Central memory CD4-positive, alpha-beta T cell (primary cell): ENCODE measurements at regions not wholly inside any gene's neighbourhood (a gene's known extent, or its start where the extent isn't known, plus 50 kb on each side); places are given as distances from the start of the nearest gene placed in this dataset.

Experiments
- DNase-seq: peaks from one replicate; pipeline ENCODE4 v3.0.0; 2022

DNA sequence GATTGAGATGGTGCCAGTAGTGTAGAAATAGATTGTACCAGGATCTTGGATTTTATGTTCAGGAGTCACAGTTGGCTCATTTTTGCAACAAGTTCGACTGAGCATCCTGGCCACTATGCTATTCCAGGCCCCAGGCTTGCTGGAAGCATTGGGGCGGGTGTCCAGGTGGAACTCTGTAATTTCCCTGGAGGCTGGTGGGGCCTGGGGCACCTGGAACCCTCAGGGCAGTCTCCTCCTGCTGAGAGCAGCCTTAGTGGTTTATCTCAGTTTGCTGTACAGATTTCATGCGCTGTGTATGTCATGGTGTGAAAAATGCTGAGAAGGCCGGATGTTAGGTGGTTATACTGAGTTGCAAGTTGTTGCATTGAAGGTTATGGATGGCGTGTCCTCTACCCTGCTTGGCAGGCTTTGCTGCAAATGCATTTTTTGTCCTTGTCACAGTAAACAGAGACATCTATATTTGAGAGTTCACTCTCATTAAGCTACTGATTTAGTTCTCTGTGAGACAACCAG is 135.1 kb upstream of the MYLIP start:
- DNase-seq, result no peak

DNA sequence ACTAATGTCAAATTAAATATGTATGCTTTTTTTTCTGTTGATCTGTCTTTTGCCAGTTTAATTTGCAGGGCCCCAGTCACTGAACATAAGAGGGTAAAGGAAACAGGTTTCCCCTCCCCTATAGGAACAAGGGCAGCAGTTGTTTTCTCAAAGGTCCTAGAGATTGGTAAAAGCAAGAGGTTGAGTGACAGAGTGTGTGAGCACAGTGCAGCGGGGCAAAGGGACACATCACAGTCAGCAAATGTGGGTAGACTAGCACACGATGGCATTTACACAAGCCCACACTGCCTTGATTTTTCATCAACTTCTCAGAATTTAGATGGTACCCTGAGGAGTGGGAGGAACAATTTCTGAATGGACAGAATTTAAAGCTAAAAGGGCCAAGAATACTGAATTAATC is 138.7 kb upstream of the MYLIP start:
- no peak for DNase-seq

DNA sequence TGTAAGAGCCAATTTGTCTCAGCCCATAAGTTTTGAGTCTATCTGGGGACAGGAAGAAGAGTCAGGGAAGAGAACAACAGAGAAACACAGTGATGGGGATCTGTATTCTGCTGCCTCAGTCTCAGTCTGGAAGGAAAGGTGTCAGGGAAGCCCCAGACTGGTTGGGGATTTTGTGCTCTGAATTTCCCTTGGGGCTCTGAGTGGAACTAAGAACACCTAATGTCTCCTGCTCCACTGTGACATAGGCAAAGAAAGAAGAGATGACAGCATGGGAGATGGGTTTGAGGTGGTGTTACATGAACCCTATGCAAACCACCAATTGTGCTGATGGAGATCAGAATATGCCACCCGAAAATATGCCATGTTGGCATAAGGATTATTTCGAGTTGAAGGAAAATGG is 139.5 kb upstream of the MYLIP start:
- no peak for DNase-seq

DNA sequence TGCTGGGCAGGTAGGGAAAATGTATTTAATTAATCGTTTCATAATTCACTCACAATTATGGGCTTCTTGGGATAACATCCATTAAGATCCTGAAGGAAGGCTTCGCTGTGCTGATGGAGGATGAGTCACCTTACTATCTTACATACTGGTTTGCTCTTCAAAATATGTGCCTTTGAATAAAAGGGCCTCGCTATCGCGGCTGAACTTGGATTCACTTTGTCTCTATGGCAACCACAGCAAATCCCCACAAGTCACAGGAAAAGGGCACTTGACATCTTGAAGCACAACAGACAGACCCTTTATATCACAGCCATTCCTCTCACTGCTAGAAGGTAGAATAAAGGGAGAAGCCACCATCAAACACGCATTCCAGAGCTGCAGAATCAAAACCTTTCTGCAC is 141.3 kb upstream of the MYLIP start:
- DNase-seq, result no peak

DNA sequence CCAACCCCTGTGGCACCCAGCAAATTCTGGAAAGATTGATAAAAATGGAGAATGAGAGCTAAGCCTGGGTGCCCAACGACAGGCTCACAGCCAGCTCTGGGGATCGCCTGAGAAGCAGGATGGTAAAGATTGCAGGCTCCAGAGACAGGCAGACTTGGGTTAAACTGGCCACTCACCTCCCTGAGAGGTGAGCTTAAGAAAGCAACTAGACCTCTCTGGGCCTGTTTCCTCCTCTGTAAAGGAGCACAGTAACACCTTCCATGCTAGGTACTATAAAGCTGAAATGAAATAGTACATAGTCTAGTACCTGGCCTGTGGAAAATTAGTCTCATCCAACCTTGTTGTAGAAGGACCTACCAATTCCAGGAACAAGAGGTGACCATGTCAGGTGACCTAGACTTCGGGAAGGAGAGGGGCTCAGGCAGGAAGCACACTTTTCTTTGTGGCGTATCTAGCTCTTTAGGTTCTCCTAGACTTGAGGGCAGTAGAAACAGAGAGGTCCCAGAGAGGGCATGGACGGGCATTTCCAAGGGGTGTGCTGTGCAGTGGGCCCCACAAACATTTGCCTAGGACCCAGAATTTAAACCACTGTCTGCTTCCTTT is 142.8 kb upstream of the MYLIP start:
- DNase-seq, result no peak

DNA sequence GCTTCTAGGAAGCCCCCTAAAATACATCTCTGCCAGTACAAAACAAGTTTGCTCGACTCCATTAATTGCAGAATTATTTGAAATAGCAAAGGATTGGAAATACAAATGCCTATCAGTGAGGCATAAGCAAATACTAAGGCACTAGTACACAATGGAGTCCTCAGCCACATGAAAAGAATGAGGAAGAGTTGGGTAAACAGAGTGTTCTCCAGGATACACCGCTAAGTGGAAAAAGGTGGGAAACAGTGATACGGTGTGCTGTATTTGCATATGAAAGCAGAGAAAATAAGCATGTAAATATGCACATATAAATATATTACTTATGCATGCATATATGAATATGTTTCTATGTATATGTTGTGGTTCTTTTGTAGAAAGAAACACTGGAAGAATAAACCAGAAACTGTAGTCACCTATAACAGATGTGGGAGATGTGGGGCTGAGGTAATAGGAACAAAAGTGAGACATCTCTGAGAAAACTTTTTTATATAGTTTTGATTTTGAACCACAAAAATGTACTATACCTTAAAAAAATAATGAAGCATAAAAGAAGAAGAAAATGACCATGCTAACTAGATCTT is 143.4 kb upstream of the MYLIP start:
- no peak for DNase-seq

DNA sequence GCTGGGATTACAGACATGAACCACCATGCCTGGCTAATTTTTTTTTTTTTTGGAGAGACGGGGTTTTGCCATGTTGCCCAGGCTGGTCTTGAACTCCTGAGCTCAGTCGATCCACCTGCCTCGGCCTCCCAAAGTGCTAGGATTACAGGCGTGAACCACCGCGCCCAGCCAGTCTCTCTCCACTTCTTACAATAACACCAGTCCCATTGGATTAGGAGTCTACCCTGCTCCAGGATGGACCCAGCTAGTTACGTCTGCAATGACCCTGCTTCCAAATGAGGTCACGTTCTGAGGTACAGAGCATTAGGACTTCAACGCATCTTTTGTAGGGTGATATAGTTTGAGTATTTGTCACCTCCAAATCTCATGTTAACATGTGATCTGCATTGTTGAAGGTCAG is 146.9 kb upstream of the MYLIP start:
- DNase-seq, result no peak

DNA sequence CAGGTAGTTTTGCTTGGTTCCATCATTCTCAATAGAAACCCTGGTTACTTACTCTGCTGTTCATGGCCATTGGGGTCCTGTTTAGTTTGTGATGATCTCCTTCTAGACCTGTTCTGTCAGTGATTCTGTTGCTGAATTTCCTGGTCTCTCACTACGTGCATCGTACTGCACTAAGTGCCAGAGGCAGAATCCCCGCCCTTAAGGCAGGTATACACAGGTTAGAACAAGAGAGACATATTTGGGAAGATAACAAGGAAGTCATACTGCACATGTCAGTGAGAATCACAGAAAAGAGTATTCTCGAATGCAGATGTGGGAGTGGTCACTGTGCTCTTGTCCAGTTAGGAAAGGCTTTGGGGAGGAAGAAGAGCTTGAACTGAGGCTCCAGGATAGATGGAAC is 148.1 kb upstream of the MYLIP start:
- no peak for DNase-seq

DNA sequence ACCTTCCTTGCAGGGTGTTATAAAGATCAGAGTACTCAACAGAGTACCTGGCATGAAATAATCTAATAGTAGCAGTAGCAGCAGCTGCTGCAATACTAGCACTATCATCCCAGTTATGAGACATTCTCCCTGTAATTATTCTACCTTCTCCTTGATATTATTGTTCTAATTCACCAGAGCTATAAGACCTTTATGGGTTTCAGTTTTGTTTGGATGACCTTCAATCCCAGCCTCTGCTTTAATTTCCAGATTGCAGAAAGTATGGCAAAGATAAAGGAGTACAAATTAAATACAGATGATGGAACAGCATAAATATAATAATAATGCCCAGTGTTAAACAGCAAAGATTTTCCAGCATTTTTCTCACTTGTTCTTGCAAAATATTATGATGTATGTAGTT is 150.5 kb upstream of the MYLIP start:
- no peak for DNase-seq

DNA sequence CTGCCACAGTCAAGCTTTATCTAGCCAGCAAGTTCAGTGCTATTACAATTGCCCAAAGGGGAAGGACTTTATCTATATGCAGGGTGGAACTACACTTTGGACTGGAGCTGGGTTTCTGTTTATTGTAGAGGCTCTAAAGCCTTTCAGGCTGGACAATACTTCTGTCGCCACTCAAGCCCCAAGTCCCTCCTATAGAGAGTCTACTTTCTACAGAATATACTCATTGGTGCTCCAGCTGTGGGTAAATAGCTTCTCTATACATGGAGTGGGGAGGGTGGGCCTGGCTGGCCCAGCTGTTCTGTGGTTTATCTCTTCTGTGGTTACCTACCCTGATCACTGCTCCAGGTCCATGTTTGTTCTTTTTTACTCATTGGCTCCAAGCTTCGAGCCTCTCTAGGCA is 151.8 kb upstream of the MYLIP start:
- DNase-seq, result no peak

DNA sequence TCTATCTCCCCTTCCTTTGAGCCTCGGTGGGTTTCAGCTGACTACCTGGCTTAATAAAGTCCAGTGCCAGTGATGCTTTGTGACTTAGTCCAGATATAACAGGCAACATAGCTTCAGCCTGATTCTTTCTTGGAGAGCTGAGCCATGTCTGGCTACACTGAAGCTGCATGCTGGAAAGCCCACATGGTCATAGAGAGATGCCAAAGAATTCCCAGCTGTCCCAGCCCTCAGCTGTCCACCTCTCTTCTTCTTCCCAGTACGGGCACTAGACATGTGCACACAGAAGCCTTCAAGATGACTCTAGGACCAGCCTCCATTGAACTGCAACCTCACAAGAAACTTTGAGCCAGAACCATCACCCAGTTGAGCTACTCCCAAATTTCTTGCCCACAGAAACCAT is 154.1 kb upstream of the MYLIP start:
- DNase-seq, result no peak

DNA sequence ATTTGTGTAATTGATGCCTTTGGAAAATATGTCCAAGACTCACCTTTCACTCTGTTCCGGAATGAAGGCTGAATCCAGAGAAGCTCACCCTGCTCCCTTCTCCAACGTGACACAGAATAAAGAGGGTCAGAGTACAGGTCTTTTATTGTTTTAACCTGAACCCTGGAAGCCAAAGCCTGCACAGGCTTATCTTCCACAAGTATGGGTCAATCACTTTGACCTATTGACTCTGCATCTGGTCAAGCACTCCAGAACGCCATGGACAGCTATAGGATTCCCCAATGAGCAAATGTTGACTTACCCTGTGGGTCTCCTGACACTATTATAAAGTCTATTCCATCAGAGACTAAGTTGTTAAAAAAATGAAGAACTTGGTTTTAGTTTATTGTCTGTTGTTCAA is 158.4 kb upstream of the MYLIP start:
- DNase-seq, result no peak

DNA sequence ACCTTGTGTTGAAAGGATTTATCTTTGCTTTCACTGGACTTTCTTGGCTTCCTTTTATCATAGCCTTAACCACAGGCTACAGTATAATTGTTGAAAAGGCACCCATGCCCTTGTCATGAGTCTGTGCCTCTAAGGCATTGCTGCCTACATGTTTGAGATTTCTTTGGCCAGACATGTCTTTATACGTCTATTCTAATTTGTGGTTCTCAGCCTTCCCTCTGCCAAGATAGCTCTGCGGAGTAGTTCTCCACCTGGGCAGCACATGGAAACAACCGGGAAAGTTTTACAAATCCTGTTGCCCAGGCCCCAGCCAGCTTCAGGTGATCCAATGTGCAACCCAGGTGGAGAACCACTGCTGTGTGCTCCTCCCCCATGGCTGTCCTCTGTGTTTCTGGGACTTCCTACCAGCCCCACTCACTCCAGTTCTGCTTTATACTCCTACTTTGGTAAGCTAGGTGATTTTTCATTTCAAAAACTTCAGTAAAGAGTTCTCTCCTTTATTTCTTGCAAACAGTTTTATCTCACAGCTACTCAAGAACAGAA is 159.6 kb upstream of the MYLIP start:
- DNase-seq, result no peak

DNA sequence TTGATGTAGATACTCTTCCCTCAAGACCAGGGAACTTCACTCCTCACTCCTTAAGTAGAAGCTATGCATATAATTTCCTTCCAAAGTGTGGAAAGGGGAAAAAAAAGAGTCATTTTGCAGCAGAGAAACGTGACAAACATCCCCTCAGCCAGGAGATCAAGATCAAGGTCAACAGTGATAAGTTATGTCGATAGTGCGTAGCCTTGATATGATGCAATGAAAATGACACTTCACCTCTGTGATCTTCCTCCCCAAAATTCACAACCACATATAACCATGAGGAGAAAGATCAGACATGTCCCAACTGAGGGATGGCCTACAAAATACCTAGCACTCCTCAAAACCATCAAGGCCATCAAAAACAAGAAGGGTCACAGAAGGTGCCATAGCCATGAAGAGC is 160.4 kb upstream of the MYLIP start:
- no peak for DNase-seq

DNA sequence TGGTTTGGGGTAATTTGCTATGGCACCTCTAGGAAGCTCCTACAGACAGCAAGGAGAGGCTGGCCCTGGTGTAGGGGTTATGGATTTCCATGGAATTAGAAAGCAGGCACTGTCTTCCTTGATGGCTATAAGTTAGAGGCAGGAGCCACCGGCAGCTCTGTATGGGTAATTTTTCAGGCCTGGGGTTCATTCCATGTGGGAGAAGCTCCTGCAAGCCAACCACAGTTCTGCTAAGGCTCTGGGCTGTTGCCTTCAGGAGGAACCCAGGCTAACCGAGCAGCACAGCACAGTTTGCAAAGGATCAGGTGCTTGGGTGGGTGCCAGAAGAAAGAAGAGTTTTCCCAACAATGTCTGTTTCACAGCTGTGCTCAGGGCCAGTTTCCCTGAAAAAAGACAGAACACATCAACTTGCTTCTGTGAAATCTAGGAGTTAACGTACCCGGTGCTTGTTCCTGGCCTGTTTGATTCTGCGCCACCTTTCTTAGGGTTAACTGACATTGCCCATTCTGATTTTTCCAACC is 162.8 kb upstream of the MYLIP start:
- DNase-seq, result no peak

DNA sequence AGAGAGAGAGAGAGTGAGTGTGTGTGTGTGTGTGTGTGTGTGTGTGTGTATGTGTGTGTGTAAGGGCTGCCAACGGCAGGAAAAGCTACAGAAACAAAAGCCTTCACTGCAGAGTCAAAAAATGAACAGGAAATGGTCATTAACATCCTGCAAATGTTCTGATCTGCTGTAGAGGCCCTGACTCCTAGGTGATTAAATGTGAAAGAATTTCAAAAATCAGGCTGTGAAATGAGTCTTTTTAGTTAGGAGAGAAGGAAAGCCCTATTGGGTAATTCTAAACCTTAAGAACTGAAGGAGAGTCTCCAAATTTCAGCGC is 166.5 kb upstream of the MYLIP start:
- DNase-seq, result no peak

DNA sequence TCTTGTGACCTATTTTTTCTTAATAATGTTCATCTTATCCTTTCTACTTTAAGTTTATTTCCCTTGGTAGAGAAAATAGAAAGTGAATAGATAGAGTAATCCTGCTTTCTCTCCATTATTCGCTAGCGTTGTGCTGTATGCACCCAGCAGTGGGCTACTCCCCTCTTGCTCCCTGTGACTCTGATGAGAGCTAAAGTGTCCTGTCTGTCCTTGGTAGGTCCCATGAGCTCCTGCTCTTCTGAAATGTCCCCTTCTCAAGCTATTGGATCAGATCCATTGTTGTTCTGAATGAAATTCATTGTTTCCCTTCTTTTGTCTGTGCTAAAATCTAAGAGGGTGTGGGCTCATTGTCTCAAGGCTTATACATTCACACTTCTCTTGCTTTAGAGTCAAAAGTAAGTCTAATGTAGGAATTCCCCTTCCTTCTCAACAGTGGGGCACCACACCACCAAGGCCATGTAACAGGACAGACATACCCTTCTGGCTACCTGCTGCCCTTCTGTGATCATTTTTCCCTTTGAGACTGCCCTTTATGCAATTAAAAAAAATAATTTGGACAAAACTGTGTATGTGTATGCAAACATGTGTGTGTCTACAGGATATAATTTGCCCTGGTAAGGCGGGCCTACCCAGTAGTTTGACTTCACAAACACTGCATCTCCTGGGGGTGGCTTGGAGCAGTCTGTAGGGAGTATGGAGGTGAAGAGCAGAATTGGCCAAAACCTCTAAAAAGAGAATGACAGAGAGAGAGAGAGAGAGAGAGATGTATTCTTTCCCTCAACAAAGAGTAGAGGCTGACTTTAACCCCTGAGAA is 167.0 kb upstream of the MYLIP start:
- no peak for DNase-seq

DNA sequence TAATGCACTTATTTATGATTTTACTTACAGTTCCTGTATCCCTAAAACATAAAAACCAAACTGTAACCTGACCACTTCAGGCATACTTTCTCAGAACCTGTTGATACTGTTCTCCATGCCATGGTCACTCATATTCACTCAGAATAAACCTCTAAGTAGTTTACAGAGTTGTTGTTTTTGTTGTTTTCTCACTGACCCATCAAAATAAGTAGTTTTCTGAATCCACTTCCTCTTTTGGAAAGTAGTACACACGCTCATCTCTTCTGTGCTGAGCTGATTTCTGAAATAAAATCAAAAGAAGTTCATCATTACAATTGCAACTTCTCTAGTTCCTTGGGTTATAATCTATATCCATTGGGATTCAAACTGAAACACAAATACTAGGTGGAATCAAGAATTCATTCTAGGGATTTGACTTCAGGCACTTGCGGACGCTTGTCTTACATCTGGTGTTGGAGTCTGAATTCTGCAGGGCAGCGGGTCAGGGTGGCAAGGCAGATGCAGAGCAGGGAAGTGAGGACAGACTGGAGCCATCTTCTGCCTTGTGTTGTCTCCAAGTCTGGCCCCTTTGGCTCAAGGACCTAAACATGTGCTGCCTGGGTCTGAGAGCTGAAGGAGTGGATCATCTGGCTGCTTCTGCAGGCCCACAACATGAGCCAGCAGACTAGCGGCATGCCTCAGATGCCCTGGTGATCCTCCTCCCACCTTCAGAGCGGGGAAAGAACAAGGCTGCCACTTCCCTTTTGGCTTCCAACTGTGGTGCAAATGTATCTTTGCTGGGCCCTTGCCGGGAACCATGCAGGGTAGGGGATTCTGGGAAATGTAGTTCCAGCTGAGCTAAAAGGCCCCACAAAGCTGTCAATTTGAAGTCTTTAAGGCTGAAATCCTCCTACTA is 167.9 kb upstream of the MYLIP start:
- no peak for DNase-seq

DNA sequence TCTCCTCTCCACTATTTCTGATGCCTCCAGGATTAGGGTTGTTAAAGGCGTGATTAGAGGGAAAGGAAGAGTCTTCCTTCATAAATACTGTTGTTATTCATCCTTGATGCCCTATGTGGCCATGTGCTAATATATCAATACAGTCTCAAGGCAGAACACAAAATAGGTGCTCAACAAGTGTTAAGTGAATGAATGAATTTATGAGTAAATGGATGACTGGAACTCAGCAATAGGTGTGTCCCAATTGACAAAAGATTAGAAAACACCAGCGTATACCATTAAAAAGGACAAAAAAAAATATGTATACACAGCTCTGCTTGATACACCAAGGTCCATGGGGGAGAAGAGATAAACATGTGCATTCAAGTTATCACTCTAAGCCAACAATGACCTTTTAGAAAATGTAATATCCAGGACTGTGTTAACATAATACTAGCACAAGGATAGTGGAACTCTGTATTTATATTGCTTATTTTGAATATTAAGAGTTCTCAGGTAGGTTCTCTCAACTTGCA is 171.2 kb upstream of the MYLIP start:
- DNase-seq, result no peak

DNA sequence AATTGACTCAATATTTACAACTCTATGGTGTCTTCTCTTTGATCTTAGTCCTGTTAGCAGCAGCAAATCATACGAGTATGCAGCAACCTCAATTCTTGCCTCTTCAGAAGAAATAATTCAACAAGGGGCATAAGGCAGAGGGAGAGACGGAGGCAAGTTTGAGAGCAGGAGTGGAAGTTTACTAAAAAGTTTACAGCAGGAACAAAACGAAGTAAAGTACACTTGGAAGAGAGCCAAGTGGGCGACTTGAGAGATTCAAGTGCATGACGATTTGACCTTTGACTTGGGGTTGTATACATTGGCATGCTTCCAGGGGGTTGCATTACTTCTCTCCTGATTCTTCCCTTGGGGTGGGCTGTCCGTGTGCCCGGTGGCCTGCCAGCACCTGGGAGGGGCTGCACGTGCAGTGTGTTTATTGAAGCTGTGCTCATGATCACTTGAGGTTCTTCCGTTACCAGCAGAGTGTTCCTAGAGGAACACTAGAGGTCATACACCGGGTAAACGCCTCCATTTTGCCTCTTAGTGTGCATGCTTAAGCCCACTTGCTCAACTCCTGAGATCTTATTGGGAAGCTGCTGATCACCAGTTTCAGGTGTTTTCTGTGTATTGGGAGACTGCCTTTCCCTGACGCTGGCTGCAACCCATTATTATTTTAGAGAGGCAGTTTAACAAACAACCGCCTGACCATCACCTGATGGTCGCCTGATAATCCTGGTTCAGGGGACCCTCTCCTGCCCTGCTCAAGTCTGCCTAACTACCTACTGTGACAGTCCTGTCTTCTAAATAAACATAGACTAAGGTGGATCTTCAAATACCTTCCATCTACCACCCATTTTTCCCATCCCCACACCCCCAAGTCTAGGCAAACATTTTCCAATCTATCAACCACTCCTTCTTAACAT is 172.4 kb upstream of the MYLIP start:
- no peak for DNase-seq

DNA sequence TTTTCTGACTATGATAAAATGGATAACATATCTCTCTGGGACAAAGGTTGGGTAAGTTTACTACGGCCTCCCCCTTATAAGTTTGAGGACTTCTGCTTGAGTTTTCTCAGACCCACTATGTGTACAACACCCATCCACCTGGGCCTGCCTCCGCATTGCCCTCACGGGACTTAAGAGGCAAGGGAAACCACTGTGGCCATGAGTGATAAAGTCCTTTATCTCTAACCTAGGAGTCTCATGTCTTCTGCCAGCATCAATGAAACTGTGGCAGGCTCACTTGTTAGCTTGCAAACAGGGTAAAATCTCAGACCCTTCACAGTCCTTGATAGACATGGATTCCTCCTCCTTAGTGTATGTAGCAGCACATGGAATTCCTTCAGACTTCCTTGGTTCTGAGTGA is 173.4 kb upstream of the MYLIP start:
- DNase-seq, result no peak
